ENCODE measurements at regions not wholly inside any gene's neighbourhood (a gene's known extent, or its start where the extent isn't known, plus 50 kb on each side); places are given as distances from the start of the nearest gene placed in this dataset.
"Not testable (repeated sequence)": the region's sequence is repeated elsewhere in the genome, so short reads cannot be mapped to it uniquely, and the experiment has no call there.

DNA sequence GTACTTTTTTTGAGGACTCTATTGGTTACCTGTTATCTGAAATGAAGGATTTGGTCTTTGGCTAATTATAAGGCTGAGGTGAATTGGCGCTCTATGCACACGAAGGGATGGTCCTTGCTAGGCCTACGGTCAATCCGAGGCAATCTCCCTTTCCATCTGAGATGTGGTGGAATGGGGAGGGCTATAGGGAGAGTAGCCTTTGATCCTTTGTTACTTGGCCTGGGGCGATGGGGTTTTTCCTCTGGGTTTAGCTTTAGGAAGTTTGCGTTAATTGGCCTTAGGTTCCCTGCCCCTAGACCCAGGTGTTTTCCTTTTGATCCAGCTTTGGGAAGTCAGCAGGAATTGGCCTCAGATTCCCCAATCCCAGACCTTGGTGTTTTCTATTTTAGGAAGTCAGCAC is 102.1 kb upstream of the C9orf72 start:
- DNase-seq = no peak

- DNase-seq = no peak
Measured at GRCh38 chr9:27676827-27677226, 103.5 kb upstream of the C9orf72 start.

DNA sequence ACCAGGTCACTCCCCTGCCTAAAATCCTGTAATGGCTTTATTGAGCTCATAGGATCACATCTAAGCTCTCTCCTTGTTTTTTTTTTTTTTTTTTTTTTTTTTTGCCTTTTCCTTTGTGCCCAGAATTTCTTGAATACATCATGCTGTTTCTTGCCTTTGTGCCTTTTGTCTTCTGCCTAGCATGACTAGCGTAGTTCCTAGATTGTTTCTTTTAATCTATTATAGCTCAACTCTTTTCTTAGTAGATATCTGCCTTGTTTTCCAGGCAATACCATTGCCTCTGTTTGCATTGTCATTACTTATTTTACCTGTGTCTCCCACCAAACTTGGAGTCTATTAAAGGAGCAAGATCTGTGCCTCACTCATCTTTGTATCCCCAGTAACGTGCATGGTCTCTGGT is 106.1 kb upstream of the C9orf72 start:
- no peak for DNase-seq

GRCh38 chr9:27683181-27683580 is 109.9 kb upstream of the C9orf72 start:
- no peak for DNase-seq

DNA sequence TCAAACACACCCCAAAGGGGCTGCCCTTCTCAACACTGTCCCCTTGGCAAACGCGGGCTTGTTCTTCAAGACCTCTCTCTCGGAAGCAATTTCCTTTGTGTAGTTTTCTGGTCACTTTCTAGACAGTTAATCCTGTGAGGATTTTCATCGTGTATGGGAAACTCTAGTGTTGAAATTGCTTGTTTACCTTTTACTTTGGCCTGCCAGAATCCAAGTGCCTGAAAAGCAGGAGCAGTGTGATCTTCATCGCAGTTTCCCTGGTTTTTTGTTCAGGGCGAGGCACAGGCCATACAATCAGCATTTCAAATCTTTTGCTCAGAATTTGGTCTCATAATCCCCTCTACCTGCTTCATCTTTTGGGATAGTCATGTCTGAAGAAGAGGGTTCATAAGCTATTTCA is 115.7 kb upstream of the C9orf72 start:
- no peak for DNase-seq

- not testable (repeated sequence) for DNase-seq
Measured at GRCh38 chr9:27690816-27691215, 117.5 kb upstream of the C9orf72 start.

DNA sequence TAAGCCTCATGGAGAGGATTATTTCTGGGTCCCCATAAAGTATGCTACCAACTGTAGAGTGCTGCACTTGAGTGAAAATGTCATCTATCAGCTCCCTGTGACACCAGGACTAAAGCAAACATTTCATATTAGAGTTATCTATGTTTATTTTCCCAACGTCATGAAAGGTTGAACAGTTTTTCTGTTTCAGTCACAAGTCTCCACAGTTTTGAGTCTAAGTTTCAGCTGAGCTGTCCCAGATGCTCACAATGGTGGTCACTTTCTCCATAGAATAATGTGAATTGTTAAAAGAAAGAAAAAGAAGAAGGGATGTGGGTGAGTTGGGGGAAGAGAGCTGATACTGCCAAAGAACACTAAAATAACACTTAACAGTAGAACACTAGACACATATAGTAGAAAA is 126.3 kb upstream of the C9orf72 start:
- DNase-seq = no peak

GRCh38 chr9:27701016-27701415 is 127.7 kb upstream of the C9orf72 start:
- DNase-seq = no peak

DNA sequence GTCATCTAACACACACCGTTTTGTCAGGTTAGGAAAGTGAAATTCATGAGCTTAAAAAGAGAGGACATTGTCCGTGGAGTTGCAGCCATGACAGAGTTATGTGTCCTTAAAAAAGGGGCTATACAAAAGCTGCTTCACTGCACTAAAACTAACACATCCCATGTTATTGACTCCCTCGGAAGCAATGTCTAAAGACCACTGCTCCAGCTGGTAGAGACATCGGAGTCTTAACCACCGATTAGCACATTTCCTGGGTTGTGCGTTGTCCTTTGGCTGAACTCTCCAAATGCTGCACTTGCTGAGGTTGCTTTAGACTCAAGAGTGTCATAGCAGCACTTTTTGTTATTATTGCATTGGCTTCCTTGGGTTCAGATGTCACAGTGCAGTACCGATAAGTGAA is 128.3 kb upstream of the C9orf72 start:
- DNase-seq = no peak

GRCh38 chr9:27703216-27703980 is 130.1 kb upstream of the C9orf72 start:
- no peak for DNase-seq

GRCh38 chr9:27711241-27711640 is 138.0 kb upstream of the C9orf72 start:
- DNase-seq = no peak

- DNase-seq = no peak
Measured at GRCh38 chr9:27712806-27713205, 139.5 kb upstream of the C9orf72 start.

DNA sequence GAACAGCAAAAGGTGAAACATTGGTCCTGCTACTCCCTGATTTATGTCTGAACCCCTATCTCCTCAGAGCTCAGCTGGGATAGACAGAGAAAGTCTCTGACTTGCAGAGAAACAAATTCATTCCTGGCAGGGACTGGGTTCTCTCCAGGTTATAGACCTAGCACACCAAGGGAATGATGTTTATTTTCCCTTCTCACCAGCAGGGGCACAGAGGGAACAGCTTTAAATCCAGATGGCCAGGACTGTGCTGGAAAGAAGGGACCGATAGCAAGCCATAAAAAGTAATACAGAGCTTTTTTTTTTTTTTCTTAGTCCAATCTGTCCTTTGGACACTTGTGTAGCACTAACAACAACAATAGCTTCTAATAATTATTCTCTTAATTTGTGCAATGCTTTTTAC is 141.1 kb upstream of the C9orf72 start:
- no peak for DNase-seq

DNA sequence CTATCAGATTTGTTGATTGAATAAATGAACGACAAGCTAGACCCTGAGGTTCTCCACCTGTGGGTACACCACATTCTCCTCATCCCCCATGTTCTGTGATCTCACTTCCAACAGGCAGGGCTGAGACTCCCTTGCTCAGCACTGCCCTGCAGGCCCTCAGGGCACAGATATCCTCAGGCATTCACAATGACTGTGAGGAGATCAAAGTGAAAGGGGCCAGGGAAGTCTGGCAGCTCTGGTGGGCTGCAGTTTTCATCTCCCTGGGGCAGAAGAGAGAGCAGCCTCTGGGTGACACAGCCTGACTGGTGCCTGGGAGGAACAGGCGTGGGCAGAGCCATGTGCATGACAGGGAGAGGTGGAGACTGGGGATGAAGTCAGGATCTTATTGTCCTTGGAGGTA is 142.4 kb upstream of the C9orf72 start:
- no peak for DNase-seq

DNA sequence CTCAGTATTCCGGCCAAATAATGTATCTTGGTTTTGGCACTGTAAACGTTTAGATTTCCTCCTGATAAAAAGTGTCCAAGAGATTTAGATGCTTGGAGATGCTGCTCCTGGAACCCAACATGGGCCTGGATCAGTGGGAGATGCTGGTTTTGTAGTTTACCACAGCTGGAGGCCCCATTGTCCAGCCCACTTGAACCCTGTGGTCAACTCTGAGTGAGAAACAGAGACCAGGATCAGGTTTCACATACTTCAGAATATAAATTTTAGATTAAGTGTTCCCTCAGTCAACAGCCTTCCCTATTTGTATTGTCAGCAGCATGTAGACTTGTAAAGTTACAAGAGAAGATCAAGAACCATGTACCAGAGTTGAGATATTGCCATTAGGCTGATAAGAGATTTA is 144.7 kb upstream of the C9orf72 start:
- no peak for DNase-seq

DNA sequence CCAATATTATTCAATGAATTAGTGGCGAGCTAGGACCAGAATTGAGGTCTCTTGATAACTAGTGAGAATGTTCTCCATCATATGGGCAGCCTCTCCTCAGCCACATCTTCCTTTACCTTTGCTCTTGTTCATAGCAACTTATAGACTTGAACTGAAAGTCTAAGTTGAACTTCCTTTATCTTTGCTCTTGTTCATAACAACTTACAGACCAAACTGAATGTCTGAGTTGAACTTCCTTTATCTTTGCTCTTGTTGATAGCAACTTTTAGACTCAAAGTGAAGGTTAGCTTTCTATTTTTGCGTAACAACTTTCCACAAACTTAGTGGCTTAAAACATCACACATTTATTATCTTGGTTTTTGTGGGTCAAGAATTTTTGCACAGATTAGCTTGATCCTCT is 146.4 kb upstream of the C9orf72 start:
- no peak for DNase-seq

GRCh38 chr9:27722866-27723265 is 149.6 kb upstream of the C9orf72 start:
- DNase-seq = no peak

- peak; percentile 66 for DNase-seq
Measured at GRCh38 chr9:27726244-27727081, 153.2 kb upstream of the C9orf72 start.

- no peak for DNase-seq
Measured at GRCh38 chr9:27732494-27732893, 159.2 kb upstream of the C9orf72 start.

GRCh38 chr9:27743490-27743889 is 170.2 kb upstream of the C9orf72 start:
- DNase-seq = no peak

DNA sequence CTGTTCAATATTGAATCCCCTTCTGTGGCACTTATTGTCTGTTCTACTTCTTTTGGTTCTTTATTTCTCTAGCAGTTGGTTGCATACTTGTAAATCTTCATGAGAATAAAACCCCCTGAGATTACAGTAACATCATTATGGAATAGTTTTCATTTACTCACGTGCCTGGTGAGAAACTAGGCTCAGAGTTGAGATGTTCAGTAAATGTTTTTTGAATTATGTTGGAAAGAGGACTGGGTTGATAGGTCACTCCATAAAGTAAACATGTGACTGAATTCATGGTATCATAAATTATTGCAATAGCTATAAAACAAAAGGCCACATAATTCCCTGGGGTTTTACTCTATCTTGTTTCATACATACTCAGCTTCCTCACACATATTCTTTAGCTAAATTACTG is 174.2 kb upstream of the C9orf72 start:
- DNase-seq = no peak

DNA sequence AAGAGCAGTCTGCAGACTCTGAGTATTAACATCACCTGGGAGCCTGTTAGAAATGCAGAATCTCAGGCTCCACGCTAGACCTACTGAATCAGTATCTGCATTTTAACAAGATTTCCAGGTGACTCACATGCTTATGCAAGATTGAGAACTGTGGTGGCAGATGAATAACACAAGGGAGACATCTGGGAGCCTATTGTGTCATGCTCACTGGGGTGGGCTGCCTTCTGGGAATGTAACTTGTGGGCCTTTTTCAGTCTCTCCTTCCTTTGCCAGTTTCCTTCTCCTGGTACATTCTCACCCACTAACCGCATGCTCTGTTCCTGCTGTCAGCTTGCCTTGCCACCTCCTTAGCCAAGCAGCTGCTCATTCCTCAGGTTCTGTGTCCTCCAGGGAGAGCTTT is 176.6 kb upstream of the C9orf72 start:
- DNase-seq = no peak

- no peak for DNase-seq
Measured at GRCh38 chr9:27750566-27750965, 177.3 kb upstream of the C9orf72 start.

DNA sequence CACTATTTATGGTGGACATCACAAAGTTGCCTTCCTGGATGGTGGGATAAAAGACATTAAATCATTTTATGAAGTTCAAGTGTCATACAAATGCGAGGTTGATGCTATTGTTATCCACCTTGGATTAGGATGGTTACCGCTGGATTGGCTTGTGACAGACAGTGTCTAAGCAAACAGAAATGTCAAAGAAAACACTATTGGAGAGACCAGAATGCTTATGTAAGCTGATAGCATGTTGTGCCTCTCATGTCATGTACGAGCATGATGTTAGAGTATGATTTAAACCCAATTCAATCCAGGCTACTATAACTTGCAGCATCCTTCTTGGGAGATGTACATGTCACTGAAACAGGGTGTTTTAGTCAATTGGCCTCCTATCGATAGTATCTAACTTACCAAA is 178.8 kb upstream of the C9orf72 start:
- DNase-seq = no peak

GRCh38 chr9:27755846-27756245 is 182.6 kb upstream of the C9orf72 start:
- DNase-seq = no peak
